AG04450 (cell line): ENCODE measurements at regions not wholly inside any gene's neighbourhood (a gene's known extent, or its start where the extent isn't known, plus 50 kb on each side); places are given as distances from the start of the nearest gene placed in this dataset.

Experiments
- CTCF ChIA-PET: fragments of 300-600, 350-600 bp; formaldehyde crosslinking; extraction: SDS; loops from one replicate; lab custom pipeline; 2022; ENCODE audit warnings: antibody characterized with exemption, inconsistent platforms; lab: Charles Lee
- POLR2A ChIA-PET: fragments of 350-600 bp; formaldehyde crosslinking; extraction: SDS; loops from one replicate; lab custom pipeline; 2021; ENCODE audit warnings: antibody characterized with exemption, inconsistent platforms; lab: Yijun Ruan, JAX
- DNase-seq: peaks from one replicate; pipeline ENCODE4 v3.0.0-alpha.2; 2011; ENCODE audit warnings: low read depth, low spot score
- H3K27ac ChIP-seq: one replicate; pipeline ENCODE4 v1.5.1; 2012; ENCODE audit warnings: low read depth, low read length, control low read depth
- H3K27me3 ChIP-seq: one replicate; pipeline ENCODE4 v1.6.0; 2012; ENCODE audit warnings: low read length; ENCODE audit not compliant: control insufficient read depth, insufficient read depth
- H3K4me3 ChIP-seq: 2 replicates; pipeline ENCODE4 v1.5.1; 2011; ENCODE audit warnings: mild to moderate bottlenecking, low read depth, low read length, control low read depth
- H3K9me3 ChIP-seq: 2 replicates; pipeline ENCODE4 v1.5.1; 2012; ENCODE audit warnings: low read length; ENCODE audit not compliant: control insufficient read depth, insufficient read depth
- CTCF ChIP-seq: IDR thresholded peaks from 2 replicates; pipeline ENCODE4 v1.5.1; 2011; ENCODE audit warnings: low read depth, low read length, control low read depth, inconsistent platforms

GRCh38 chr9:23537192-23538066 is 288.6 kb downstream of the ELAVL2 start:
- Histone ChIP-seq H3K4me3 (no peak overlapping the region), H3K27ac (no peak overlapping the region), H3K27me3 (no peaks in the 10 kb centered on the region), H3K9me3 (no peaks in the 10 kb centered on the region)
- ChIA-PET CTCF (no interaction called here), POLR2A (no interaction called here)
- no peak for DNase-seq
- TF ChIP-seq CTCF = no peak

- TF ChIP-seq CTCF = no peak
- no peak overlapping the region for H3K4me3 ChIP-seq
- ChIA-PET CTCF (no interaction called here), POLR2A (no interaction called here)
- no peaks in the 10 kb centered on the region for H3K27me3 ChIP-seq
- no peak overlapping the region for H3K27ac ChIP-seq
- H3K9me3 ChIP-seq = no peaks in the 10 kb centered on the region
- DNase-seq = no peak
These were observed 288.0 kb downstream of the ELAVL2 start for GRCh38 chr9:23538067-23538402.

- ChIA-PET POLR2A (no interaction called here), CTCF (interaction anchor here (0.6 kb wide), 1 partner anchor 79 kb away, joined by 5 read pairs; no protein-coding TSS in a partner anchor)
- no peaks in the 10 kb centered on the region for H3K27me3 ChIP-seq
- DNase-seq = no peak
- no peak overlapping the region for H3K4me3 ChIP-seq
- no peak overlapping the region for H3K27ac ChIP-seq
- TF ChIP-seq CTCF = no peak
- H3K9me3 ChIP-seq = no peaks in the 10 kb centered on the region
These were observed 287.5 kb downstream of the ELAVL2 start for GRCh38 chr9:23538461-23539003.

- no peak for TF ChIP-seq CTCF
These were observed 286.7 kb downstream of the ELAVL2 start for GRCh38 chr9:23539311-23539710.

GRCh38 chr9:23541976-23542375 is 284.1 kb downstream of the ELAVL2 start:
- CTCF ChIA-PET = no interaction called here
- Histone ChIP-seq H3K27ac (no peak overlapping the region), H3K4me3 (no peak overlapping the region), H3K27me3 (no peaks in the 10 kb centered on the region), H3K9me3 (no peaks in the 10 kb centered on the region; the same call in 1 of the 2 replicates)
- POLR2A ChIA-PET = no interaction called here
- TF ChIP-seq CTCF = no peak
- DNase-seq = no peak

More at GRCh38 chr9:23539311-23539710, 286.7 kb downstream of the ELAVL2 start:
- ChIA-PET CTCF (interaction anchor here (0.6 kb wide), 1 partner anchor 78 kb away, joined by 5 read pairs; no protein-coding TSS in a partner anchor), POLR2A (no interaction called here)
- Histone ChIP-seq H3K27ac (no peak overlapping the region), H3K4me3 (no peak overlapping the region), H3K9me3 (no peaks in the 10 kb centered on the region), H3K27me3 (no peaks in the 10 kb centered on the region)
- no peak for DNase-seq
